Stimulated activated naive CD4-positive, alpha-beta T cell (primary cell): ENCODE measurements at regions not wholly inside any gene's neighbourhood (a gene's known extent, or its start where the extent isn't known, plus 50 kb on each side); places are given as distances from the start of the nearest gene placed in this dataset.

Source experiments
- DNase-seq, 6 experiments: peaks; one replicate each; lab custom pipeline; 2025; lab: John Stamatoyannopoulos, UW

DNA sequence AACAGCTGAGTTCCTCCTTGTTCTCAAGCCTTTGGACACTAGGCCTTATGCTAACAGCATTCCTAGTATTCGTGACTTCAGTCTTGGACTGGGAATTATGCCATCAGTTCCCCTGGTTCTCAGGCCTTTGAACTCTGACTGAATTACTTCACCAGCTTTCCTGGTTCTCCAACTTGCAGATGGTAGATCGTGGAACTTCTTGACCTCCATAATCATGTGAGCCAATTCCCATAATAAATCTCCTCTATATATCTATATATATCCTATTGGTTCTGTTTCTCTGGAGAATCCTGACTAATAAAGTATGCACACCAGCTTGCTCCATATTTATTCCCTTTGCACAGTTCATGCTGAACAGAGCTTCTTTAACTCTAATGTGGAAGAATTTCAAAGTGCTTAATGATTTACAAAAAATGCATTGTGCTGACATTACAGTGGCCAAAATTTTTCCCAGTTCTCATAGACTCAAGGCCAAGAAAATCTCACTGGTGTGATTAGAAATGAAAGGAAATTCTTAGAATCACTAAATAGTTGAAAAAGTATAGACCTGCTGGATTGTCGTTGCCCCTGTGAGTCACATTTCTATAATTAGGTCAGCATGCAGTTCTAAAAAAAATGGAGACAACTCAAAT, 462.9 kb upstream of the ADAMTS5 start:
- DNase-seq = no peak

- DNase-seq = no peak
These were observed 459.3 kb upstream of the ADAMTS5 start for GRCh38 chr21:27426196-27426595.

- no peak for DNase-seq
These were observed 458.7 kb upstream of the ADAMTS5 start for GRCh38 chr21:27425574-27425973.

GRCh38 chr21:27425172-27425571, 458.3 kb upstream of the ADAMTS5 start:
- DNase-seq = no peak

DNA sequence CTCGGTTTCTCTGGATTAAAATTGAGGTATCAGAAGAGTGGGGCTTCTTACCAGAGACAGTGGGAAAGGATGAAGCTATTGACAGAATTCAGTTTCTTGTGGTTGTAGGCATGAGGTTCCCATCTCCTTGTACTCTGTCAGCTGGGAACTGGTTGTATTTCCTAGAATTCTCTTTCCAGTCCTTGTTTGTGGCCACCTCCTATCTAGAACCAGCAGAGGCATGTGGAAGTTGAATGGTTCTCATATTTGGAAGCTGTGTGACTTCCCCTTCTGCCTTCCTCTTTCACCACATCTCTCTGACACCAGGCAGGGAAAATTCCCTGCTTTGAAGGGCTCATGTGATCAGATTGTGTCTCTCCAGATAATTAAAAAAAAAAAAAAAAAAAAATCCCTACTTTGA, 457.7 kb upstream of the ADAMTS5 start:
- no peak for DNase-seq

- DNase-seq = no peak
These were observed 457.2 kb upstream of the ADAMTS5 start for GRCh38 chr21:27423906-27424595.

GRCh38 chr21:27423038-27423437, 456.1 kb upstream of the ADAMTS5 start:
- DNase-seq = no peak

DNA sequence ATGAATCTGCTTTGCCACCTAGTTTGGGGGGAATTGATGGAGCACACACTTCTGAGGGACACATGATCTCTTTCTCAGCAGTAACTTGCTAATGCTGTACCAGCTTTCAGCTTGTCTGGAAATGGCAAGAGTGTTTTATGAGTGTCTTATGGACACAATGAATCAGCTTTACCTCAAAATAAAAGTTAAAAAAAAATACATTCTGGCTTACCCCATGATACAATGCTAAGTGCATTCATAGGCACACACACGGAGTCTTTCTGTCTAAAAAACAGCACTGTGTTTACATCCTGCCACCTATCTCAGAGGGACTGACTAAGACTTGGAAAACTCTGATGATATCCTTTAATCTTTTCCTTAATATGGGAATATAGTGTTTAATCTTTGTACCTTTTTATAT, 455.5 kb upstream of the ADAMTS5 start:
- no peak for DNase-seq

DNA sequence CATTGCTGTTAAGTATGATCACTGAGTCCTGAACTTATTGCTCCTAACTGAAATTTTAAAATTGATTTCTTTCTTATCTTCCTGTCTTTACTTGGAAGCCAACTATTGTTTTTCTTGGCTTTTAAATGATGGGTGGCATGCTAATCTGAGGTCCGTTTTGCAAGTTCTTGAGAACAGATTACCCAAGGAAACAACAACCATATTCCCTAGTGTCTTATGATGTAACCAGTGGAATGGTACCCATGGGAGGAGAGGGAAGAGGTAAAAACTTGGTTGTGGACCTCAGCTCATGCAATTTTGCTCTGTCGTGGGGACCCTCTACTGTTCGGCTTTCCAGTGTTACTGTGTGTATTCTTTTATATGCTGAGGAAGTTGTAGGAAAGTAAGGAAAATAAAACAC, 454.8 kb upstream of the ADAMTS5 start:
- DNase-seq = no peak

DNA sequence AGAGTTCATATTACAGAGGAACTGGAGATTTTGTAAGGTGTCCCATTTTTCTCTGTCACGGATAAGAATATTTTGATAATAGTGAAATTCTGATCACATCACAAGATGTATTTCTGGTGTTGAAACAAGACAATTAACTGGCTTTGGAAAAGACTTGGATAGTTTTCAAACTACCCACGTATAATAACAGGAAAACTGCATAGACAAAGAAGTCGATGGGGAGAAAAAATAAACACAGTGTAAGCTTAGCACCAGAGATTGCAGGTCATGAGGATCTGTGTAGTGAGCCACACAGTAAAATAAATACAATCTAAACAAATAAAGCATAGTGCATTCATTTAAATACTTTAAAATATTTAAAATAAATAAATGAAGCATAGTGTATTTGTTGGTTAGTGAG, 452.3 kb upstream of the ADAMTS5 start:
- no peak for DNase-seq

GRCh38 chr21:27418346-27418745, 451.5 kb upstream of the ADAMTS5 start:
- DNase-seq = no peak

GRCh38 chr21:27412530-27412929, 445.6 kb upstream of the ADAMTS5 start:
- DNase-seq = no peak

- no peak for DNase-seq
These were observed 441.9 kb upstream of the ADAMTS5 start for GRCh38 chr21:27408826-27409225.

- no peak for DNase-seq
These were observed 440.4 kb upstream of the ADAMTS5 start for GRCh38 chr21:27407271-27407670.

DNA sequence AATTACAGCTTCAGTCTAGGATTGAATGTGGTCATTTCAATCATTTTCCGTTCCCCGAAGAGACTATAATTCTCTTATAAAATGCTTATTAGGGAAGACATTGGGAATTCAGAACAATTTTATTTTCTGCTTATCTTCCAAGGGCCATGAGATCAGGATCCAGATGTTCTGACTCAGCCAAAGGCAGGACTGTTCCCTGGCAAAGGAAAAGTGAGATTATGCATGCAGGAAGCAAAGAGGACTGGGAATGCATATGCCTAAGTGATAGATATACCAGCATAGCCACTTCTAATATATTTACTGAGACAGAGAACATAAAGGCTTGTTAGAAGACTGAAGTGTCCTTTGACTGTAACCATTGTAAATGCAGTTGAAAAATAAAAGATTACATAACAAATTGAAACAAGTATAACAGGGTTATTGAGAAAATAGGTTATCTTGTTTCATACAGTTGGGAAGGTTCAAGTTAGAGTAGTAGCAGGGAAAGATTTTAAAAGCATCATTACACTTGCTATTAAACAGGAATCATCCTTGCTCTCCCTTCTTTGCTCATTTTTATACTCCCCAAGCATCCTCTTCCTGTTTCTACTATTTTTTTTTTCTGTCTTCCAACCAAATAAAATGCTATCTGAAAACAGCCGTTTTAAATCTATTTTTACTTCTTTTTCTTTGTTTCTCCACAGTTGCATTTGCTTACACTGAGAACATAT, 439.6 kb upstream of the ADAMTS5 start:
- DNase-seq = no peak

GRCh38 chr21:27403011-27403410, 436.1 kb upstream of the ADAMTS5 start:
- DNase-seq = no peak

DNA sequence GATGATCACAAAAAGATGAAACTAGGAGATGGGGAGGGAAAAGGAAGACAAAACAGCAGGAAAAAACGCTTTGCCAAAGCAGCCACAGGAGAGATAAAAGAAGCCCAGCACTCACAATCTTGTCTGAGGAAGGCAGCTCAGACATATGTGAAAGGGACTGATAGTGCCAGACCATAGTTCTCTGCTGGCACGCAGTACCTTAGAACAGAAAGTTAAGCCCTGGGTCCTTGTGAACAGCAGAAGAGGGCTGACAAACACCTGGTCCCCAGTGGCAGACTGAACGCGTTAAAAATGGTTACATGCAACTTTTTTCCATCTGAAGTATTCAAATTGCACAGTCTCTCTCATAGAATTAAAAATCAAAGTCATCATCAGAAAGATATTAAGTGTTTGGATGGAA, 433.2 kb upstream of the ADAMTS5 start:
- no peak for DNase-seq

DNA sequence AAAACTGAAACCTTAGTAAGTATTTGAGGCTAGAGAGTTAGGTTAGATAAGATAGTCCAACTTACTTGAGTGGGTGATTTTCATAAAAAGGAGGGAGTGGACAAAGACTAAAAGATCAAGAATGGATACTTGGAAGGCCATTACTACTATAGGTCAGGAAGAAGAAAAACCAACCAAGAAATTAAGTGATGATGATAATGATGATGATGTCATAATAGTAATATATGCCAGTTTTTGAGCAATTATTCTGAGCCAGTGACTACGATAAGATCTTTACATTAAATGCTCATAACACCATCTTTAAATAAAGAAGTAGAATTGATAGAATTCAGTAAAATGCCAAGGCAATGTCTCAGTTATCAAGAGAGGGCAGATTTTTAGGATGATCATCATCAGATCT, 430.7 kb upstream of the ADAMTS5 start:
- DNase-seq = no peak

DNA sequence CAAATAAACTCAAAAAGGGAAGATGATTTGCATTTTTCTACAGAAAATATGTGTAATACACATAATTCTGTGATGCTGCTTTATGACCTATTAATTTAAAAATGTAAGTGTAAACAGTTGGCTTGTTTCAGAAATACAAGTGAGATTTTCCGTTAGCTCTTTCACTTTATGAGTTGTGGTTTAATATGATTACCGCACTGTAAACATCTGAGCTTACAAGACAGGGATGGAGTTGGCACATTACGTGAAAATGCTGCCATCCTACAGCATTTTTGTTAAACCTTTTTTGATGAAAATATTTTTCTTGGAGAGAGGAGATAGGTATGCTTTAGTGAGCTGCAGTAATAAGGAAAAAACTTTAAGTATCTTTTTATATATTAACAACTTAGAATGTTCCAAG, 426.8 kb upstream of the ADAMTS5 start:
- DNase-seq = no peak

- no peak for DNase-seq
These were observed 425.1 kb upstream of the ADAMTS5 start for GRCh38 chr21:27391990-27392389.

DNA sequence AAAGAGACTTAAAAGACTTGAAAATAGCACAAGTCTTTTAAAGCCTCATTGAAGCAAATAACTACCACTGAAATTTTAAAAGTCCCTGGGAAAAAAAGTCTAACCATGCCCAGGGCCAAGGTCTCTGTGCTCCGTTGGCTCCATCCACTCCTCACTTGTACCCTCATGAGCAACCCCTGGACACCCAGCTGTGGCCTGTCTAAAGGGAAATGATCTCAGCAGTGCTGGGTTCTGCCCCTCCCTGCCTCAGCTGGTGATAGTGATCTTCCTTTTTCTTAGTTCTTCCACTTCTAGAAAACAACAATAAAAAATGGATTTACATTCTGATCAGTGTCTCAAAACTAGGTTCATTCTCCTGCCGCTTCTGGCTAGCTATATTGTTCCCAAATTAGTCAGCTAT, 423.5 kb upstream of the ADAMTS5 start:
- no peak for DNase-seq

DNA sequence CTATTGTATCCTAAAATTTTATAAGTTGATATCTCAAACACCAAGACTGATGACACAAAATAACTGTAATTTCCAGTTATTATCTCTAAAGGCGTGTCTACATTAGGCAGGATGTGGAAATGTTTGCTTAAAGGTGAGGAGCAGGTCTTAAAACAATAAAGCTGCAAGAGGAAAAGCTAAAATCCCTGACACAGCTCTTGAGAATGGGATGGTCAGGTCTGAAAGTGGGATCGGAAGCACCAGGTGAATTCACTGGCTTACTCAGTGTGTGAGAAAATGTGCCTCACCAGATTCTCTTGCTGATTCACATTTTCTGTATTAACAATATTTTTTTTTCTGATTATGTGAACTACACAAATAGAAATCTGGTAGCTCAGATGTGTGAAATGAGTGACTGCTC, 421.9 kb upstream of the ADAMTS5 start:
- DNase-seq = no peak

DNA sequence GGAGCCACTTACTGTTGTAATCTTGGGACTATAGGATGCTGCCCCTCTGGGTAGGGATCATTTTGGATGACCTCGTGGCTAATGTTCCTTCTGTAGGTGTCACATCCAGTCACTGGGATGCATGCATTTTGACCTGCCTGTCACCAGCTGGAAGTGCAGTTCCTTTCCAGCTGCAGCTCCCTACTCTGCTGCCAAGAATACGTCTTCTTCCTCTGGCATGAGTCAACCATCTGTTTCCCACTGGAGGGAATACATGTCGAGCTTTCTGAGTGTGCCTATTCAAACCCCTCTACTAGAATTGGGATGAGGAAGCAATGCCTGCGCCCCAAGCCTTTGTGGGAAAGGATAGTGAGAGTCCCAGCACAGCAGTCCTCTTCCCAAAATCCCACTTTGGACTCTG, 415.5 kb upstream of the ADAMTS5 start:
- no peak for DNase-seq
